HepG2 (cell line): ENCODE measurements at regions not wholly inside any gene's neighbourhood (a gene's known extent, or its start where the extent isn't known, plus 50 kb on each side); places are given as distances from the start of the nearest gene placed in this dataset.

Experiments used
- ATAC-seq: fragments of 200-7000 bp; cut with Tn5 transposase; 3 replicates; pipeline ENCODE4 v1.9.1; 2020; ENCODE audit warnings: mild to moderate bottlenecking, moderate library complexity
- BruUV-seq: library from RNA; stranded (reverse); fragments of 400-500 nt; replicated peaks from 2 replicates; lab custom pipeline; 2021; lab: Mats Ljungman, UMichigan
- CTCF ChIA-PET: fragments of 300-600 bp; formaldehyde crosslinking; extraction: SDS; loops from one replicate; lab custom pipeline; 2021; ENCODE audit warnings: low total read pairs, inconsistent platforms, low intra/inter-chr PET ratio; lab: Yijun Ruan, JAX
- POLR2A ChIA-PET: fragments of 350-600 bp; sonication (Branson Sonifier 250); formaldehyde crosslinking; loops from one replicate; lab custom pipeline; 2020; ENCODE audit warnings: antibody characterized with exemption, inconsistent platforms; lab: Yijun Ruan, JAX
- DNase-seq: peaks from one replicate; pipeline ENCODE4 v3.0.0-alpha.2; 2015; ENCODE audit warnings: low spot score
- FAIRE-seq: peaks from 3 replicates; lab custom pipeline; 2011; peaks lifted over from hg19 to GRCh38; lab: Jason Lieb, UNC
- H2AFZ ChIP-seq: one replicate; pipeline ENCODE4 v1.6.1; 2011; ENCODE audit warnings: low read length, inconsistent platforms
- H3K27ac ChIP-seq: fragments of 300-600 bp; 3 replicates; pipeline ENCODE4 v1.8.0; 2011; ENCODE audit warnings: mixed run types, mild to moderate bottlenecking, mixed read lengths, low read length, inconsistent platforms; ENCODE audit not compliant: insufficient read depth; ENCODE audit errors: extremely low read length
- H3K27me3 ChIP-seq, 2 experiments: fragments of 200-600 bp in 1 of 2; 2 replicates in 1 of 2; 3 replicates in 1 of 2; pipeline versions ENCODE4 v1.6.0 to v1.8.0; 2011; ENCODE audit warnings: low read length in 2 of 2, mild to moderate bottlenecking in 2 of 2, moderate library complexity in 2 of 2, inconsistent platforms in 1 of 2; ENCODE audit not compliant: insufficient read depth in 2 of 2, control insufficient read depth in 1 of 2
- H3K36me3 ChIP-seq, 2 experiments: fragments of 200-600 bp in 1 of 2; replicated peaks in 1 of 2; 2 replicates in 1 of 2; 3 replicates in 1 of 2; pipeline versions ENCODE4 v1.5.1 to v1.8.0; 2011; ENCODE audit warnings: low read length in 2 of 2, inconsistent platforms in 1 of 2; ENCODE audit not compliant: insufficient read depth in 2 of 2, control insufficient read depth in 1 of 2
- H3K4me1 ChIP-seq: 2 replicates; pipeline ENCODE4 v1.5.1; 2012; ENCODE audit warnings: low read length, inconsistent platforms; ENCODE audit not compliant: insufficient read depth
- H3K4me2 ChIP-seq: 2 replicates; pipeline ENCODE4 v1.6.0; 2011; ENCODE audit warnings: low read depth, low read length, inconsistent platforms
- H3K4me3 ChIP-seq, 3 experiments: fragments of 200-600 bp in 1 of 3; sonication (generic), shearing (Covaris generic) in 1 of 3; replicated peaks in 1 of 3; 2 replicates each; pipeline ENCODE4 v1.5.1; 2011 to 2016; ENCODE audit warnings: low read length in 3 of 3, inconsistent platforms in 2 of 3, low read depth in 2 of 3, mild to moderate bottlenecking in 2 of 3, control low read depth in 1 of 3, mixed read lengths in 1 of 3; ENCODE audit not compliant: insufficient read depth in 1 of 3
- H3K79me2 ChIP-seq: one replicate; pipeline ENCODE4 v1.6.1; 2011; ENCODE audit warnings: low read length, inconsistent platforms; ENCODE audit not compliant: insufficient read depth
- H3K9ac ChIP-seq: 2 replicates; pipeline ENCODE4 v1.6.0; 2011; ENCODE audit warnings: mild to moderate bottlenecking, low read depth, low read length, inconsistent platforms; ENCODE audit not compliant: insufficient read depth
- H3K9me3 ChIP-seq: 2 replicates; pipeline ENCODE4 v1.5.1; 2012; ENCODE audit warnings: mild to moderate bottlenecking, low read length
- H4K20me1 ChIP-seq: 2 replicates; pipeline ENCODE4 v1.6.0; 2011; ENCODE audit warnings: inconsistent platforms, mild to moderate bottlenecking, low read length, moderate library complexity; ENCODE audit not compliant: insufficient read depth
- AHDC1 ChIP-seq: sonication (generic); formaldehyde crosslinking; IDR thresholded peaks from 2 replicates; pipeline ENCODE4 v1.5.1; 2020; ENCODE audit warnings: mild to moderate bottlenecking, missing genetic modification reagents, borderline replicate concordance
- ATF4 ChIP-seq, 2 experiments: fragments of 450-650 bp in 1 of 2; sonication (generic) in 1 of 2; formaldehyde crosslinking; IDR thresholded peaks; 2 replicates each; pipeline versions ENCODE4 v1.5.0 to v1.8.0; 2020 to 2022; ENCODE audit warnings: mild to moderate bottlenecking in 1 of 2, missing genetic modification reagents in 1 of 2
- ATF6 ChIP-seq: sonication (generic); formaldehyde crosslinking; conservative IDR thresholded peaks from 2 replicates; pipeline ENCODE4 v1.4.0; 2020; ENCODE audit warnings: missing genetic modification reagents
- BRCA1 ChIP-seq: sonication (generic); formaldehyde crosslinking; IDR thresholded peaks from 2 replicates; pipeline ENCODE4 v1.4.0; 2020; ENCODE audit warnings: missing genetic modification reagents
- CEBPZ ChIP-seq: IDR thresholded peaks from 2 replicates; pipeline ENCODE4 v1.6.1; 2012; ENCODE audit warnings: low read length, improper control_type of control experiment
- ERF ChIP-seq: IDR thresholded peaks from 2 replicates; pipeline ENCODE4 v1.6.1; 2018; ENCODE audit warnings: missing biosample characterization, missing genetic modification reagents
- FOXP4 ChIP-seq: sonication (generic); formaldehyde crosslinking; IDR thresholded peaks from 2 replicates; pipeline ENCODE4 v1.4.0; 2020; ENCODE audit warnings: missing genetic modification reagents
- ZNF7 ChIP-seq: IDR thresholded peaks from 2 replicates; pipeline ENCODE4 v1.6.1; 2016; ENCODE audit warnings: missing biosample characterization, missing genetic modification reagents
- WGBS: methylation state at CpG from one replicate; pipeline ENCODE4 v1.1.6; 2017; ENCODE audit warnings: low lambda C conversion rate; 5-methylcytosine and 5-hydroxymethylcytosine counted together
- in situ Hi-C: cut with HindIII; loops from 2 replicates; pipeline ENCODE4 v1.10.0; 2017; ENCODE audit warnings: low pct_unique_long_range_greater_than_20kb; ENCODE audit not compliant: extremely low pct_ligation_motif_present
- intact Hi-C: fragments of 100-400 bp; cut with micrococcal nuclease; formaldehyde crosslinking; loops from one replicate; pipeline ENCODE4 v1.10.0; 2022; ENCODE audit not compliant: unreplicated experiment

- TF ChIP-seq ATF6 (CRISPR knock-in tag) (no peak), ZNF7 (CRISPR knock-in tag) (no peak), BRCA1 (CRISPR knock-in tag) (no peak), CEBPZ (no peak), FOXP4 (CRISPR knock-in tag) (no peak)
- TF ChIP-seq, all 625 proteins: peak for 0
These were observed 86.6 kb downstream of the CD8B2 start (continued) for GRCh38 chr2:106573773-106574172.

GRCh38 chr2:106575955-106576354, 88.8 kb downstream of the CD8B2 start:
- intact Hi-C loops (no loop called here), in situ Hi-C loops (no loop called here)
- BruUV-seq = no TSS peak
- CTCF ChIA-PET = no interaction called here
- Histone ChIP-seq H3K4me3 (no peak overlapping the region), H3K79me2 (no peaks in the 10 kb centered on the region), H3K9me3 (no peaks in the 10 kb centered on the region), H3K27me3 (peaks cover 0 to 23% of the 10 kb centered on the region in 2 experiments; a peak in 2 of 5 replicates), H2AFZ (no peak overlapping the region), H4K20me1 (no peaks in the 10 kb centered on the region), H3K4me1 (peaks cover 6% of the 10 kb centered on the region; the same call in 1 of the 2 replicates), H3K4me2 (no peak overlapping the region), H3K36me3 (no peaks in the 10 kb centered on the region), H3K9ac (no peak overlapping the region), H3K27ac (no peak overlapping the region)
- DNase-seq = no peak
- 30% methylated on average over 6 of the region's 6 CpGs for WGBS
- no peak for FAIRE-seq
- no peak for ATAC-seq
- POLR2A ChIA-PET = no interaction called here
- TF ChIP-seq ATF4 (CRISPR knock-in tag; IDR thresholded peaks at IDR 0.05) = no peak
- no peak for TF ChIP-seq ERF
- TF ChIP-seq AHDC1 (CRISPR knock-in tag) = no peak
